Testis (tissue), 2 donors: ENCODE measurements at regions not wholly inside any gene's neighbourhood (a gene's known extent, or its start where the extent isn't known, plus 50 kb on each side); places are given as distances from the start of the nearest gene placed in this dataset.
"Not testable (repeated sequence)": the region's sequence is repeated elsewhere in the genome, so short reads cannot be mapped to it uniquely, and the experiment has no call there.

Experiments used
- DNase-seq: peaks from one replicate; pipeline ENCODE4 v3.0.0-alpha.2; 2019
- H3K27ac ChIP-seq, 2 donors: fragments of 200-600 bp; sonication (generic); one replicate each; pipeline ENCODE4 v1.5.1; 2019
- H3K27me3 ChIP-seq: fragments of 200-600 bp; sonication (generic); one replicate; pipeline ENCODE4 v1.5.1; 2019
- H3K36me3 ChIP-seq: fragments of 200-600 bp; sonication (generic); one replicate; pipeline ENCODE4 v1.5.1; 2017; ENCODE audit warnings: low read depth; ENCODE audit errors: missing control alignments
- H3K4me1 ChIP-seq: fragments of 200-600 bp; sonication (generic); one replicate; pipeline ENCODE4 v1.5.1; 2019
- H3K4me3 ChIP-seq, 2 donors: fragments of 200-600 bp; sonication (generic); one replicate each; pipeline ENCODE4 v1.5.1; 2017 to 2019
- H3K9me3 ChIP-seq: fragments of 200-600 bp; sonication (generic); one replicate; pipeline ENCODE4 v1.5.1; 2017
- POLR2A ChIP-seq: fragments of 450-650 bp; IDR thresholded peaks from one replicate; pipeline ENCODE4 v1.6.1; 2017; ENCODE audit warnings: antibody characterized with exemption, mild to moderate bottlenecking, moderate library complexity
- WGBS, 2 donors: methylation state at CpG; one replicate each; pipeline ENCODE4 v1.1.5; 2018; 5-methylcytosine and 5-hydroxymethylcytosine counted together
- intact Hi-C: fragments of 100-400 bp; cut with DNase I; formaldehyde crosslinking; loops from one replicate; pipeline ENCODE4 v1.15.1; 2023; ENCODE audit warnings: low total_unique reads
- TF ChIP-seq, protein P1 (sequence below), 3 experiments: fragments of 450-650 bp in 2 of 3; fragments of 200-600 bp in 1 of 3; sonication (generic) in 1 of 3; IDR thresholded peaks; one replicate each; pipeline ENCODE4 v1.5.1; 2016 to 2019; ENCODE audit warnings: antibody characterized with exemption in 3 of 3, mild to moderate bottlenecking in 2 of 3, moderate library complexity in 1 of 3

DNA sequence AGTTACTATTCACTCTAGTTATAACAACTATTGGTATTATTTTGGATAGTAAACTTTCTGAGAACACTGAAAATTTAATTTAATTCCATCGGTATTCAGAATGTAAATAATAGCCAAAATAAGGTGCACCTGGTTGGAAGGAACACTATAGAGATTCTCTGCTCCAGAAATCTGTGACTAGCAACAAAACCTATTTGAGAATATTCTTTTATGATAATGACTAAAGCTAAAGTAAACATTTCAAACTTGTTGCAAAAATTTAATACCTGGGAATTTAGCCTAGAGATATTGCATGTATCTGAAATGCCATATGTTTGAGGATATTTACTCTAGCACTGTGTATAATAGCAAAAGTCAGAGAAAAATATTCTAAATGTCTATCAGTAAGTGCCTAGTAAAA, 144.1 kb downstream of the PLK2 start:
- no peaks in the 10 kb centered on the region for H3K4me1 ChIP-seq
- no peak for DNase-seq
- intact Hi-C loops, result no loop called here
- WGBS, 2 donors, result 95 to 96% methylated on average over 1 of the region's 1 CpG
- no peak overlapping the region for H3K27ac ChIP-seq
- TF ChIP-seq POLR2A, result no peak
- TF ChIP-seq, protein P1, sequence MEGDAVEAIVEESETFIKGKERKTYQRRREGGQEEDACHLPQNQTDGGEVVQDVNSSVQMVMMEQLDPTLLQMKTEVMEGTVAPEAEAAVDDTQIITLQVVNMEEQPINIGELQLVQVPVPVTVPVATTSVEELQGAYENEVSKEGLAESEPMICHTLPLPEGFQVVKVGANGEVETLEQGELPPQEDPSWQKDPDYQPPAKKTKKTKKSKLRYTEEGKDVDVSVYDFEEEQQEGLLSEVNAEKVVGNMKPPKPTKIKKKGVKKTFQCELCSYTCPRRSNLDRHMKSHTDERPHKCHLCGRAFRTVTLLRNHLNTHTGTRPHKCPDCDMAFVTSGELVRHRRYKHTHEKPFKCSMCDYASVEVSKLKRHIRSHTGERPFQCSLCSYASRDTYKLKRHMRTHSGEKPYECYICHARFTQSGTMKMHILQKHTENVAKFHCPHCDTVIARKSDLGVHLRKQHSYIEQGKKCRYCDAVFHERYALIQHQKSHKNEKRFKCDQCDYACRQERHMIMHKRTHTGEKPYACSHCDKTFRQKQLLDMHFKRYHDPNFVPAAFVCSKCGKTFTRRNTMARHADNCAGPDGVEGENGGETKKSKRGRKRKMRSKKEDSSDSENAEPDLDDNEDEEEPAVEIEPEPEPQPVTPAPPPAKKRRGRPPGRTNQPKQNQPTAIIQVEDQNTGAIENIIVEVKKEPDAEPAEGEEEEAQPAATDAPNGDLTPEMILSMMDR (IDR thresholded peaks at IDR 0.05), result no peak
- no peak overlapping the region for H3K4me3 ChIP-seq
- H3K27me3 ChIP-seq, result no peaks in the 10 kb centered on the region
- H3K9me3 ChIP-seq, result no peaks in the 10 kb centered on the region
- no peaks in the 10 kb centered on the region for H3K36me3 ChIP-seq

DNA sequence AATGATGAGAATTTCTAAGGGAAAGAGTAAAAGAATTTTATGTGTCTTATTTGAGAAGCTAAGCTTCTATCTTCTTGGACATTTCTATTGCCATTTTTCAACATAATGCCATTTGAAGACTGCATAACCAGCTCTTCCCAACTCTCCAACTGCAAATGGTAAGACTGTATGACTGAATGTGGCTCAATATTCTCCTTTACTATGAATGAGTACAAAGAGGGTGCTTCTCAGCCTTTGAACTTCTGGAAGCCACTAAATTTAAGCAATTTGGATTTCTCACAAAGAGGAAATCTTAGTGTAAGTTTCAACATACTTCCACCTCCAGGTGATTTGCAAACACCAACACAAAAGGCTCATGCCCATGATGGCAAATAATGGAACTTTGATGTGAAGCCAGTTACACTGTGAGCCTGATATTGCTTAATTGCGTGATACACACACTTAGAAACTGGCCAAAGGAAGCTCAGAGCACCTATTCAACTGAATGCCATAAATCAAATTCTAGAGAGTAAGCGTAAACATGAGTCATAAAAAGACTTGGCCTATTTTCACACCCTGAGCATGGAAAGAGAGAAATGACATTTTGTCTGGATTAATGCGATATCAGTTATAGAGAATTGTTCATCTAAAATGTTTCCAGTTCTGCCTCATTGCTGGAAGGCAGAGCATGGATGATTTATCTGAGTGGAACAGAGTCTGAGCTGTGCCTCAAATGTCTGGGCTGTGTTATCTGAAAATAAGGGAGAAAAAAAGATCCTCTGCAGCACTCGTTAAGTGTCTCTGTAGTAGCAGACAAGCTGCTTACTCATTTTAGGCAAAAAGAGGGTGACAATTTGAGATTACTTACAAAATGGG, 145.3 kb downstream of the PLK2 start:
- no peak overlapping the region for H3K4me3 ChIP-seq
- H3K4me1 ChIP-seq, result no peaks in the 10 kb centered on the region
- DNase-seq, result no peak
- no peaks in the 10 kb centered on the region for H3K9me3 ChIP-seq
- 85 to 90% methylated on average over 4 of the region's 4 CpGs for WGBS, 2 donors
- H3K36me3 ChIP-seq, result no peaks in the 10 kb centered on the region
- no peaks in the 10 kb centered on the region for H3K27me3 ChIP-seq
- TF ChIP-seq, protein P1 (IDR thresholded peaks at IDR 0.05), result no peak
- TF ChIP-seq POLR2A, result no peak
- H3K27ac ChIP-seq, result no peak overlapping the region
- intact Hi-C loops, result no loop called here

DNA sequence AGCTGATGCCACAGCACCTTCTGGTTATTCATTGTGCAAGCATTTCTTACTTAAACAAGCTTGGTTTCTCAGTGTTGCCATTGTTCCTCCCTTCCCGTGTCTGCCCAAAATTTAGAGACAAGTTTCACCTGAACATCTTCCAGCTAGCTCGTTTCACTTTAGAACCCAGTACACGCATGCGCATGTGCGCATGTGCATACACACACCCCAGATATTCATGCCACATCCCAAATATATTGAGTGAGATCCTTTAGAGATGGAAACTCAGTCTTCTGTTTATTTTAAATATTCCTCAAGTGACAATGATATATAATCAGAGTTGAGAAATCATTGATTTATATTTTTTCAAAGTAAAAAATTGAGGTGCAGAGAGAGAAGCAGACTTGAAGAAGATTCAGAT, 147.6 kb downstream of the PLK2 start:
- H3K4me3 ChIP-seq, result no peak overlapping the region
- WGBS, 2 donors, result 77 to 82% methylated on average over 5 of the region's 5 CpGs
- no peaks in the 10 kb centered on the region for H3K27me3 ChIP-seq
- no peaks in the 10 kb centered on the region for H3K9me3 ChIP-seq
- no peak for TF ChIP-seq POLR2A
- TF ChIP-seq, protein P1 (IDR thresholded peaks at IDR 0.05), result no peak
- intact Hi-C loops, result no loop called here
- no peaks in the 10 kb centered on the region for H3K4me1 ChIP-seq
- DNase-seq, result no peak
- H3K27ac ChIP-seq, result no peak overlapping the region
- no peaks in the 10 kb centered on the region for H3K36me3 ChIP-seq

DNA sequence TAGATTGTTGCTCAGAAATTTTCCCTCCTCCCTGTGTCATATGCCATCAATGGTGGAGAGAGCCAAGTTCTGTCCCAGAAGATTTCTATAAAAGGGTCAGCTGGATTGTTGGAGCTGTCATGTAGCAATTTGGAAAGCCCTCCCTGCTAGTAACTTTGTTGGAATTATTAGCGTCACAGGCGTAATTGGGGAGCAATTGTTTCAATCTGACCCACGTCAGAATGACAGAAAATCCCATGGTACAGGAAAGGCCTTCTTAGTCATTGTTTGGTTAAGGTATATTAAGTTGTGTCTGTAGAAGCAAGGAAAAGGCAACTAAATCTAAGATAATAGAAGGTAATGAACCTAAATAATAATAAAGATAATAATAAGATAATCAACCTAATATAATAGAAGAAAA, 148.4 kb downstream of the PLK2 start:
- no peaks in the 10 kb centered on the region for H3K36me3 ChIP-seq
- WGBS, 2 donors, result 76 to 79% methylated on average over 3 of the region's 3 CpGs
- intact Hi-C loops, result no loop called here

DNA sequence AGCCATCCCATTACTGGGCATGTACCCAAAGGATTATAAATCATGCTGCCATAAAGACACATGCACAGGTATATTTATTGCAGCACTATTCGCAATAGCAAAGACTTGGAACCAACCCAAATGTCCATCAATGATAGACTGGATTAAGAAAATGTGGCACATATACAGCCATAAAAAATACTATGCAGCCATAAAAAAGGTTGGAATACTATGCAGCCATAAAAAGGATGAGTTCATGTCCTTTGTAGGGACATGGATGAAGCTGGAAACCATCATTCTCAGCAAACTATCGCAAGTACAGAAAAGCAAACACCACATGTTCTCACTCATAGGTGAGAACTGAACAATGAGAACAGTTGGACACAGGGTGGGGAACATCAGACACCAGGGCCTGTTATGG, 151.5 kb downstream of the PLK2 start:
- H3K36me3 ChIP-seq, H3K4me1 ChIP-seq, DNase-seq, H3K27ac ChIP-seq, intact Hi-C loops, H3K27me3 ChIP-seq, H3K4me3 ChIP-seq, H3K9me3 ChIP-seq: not testable (repeated sequence)
- 92 to 97% methylated on average over 2 of the region's 2 CpGs for WGBS, 2 donors

More for the DNA sequence above, 148.4 kb downstream of the PLK2 start:
- Histone ChIP-seq H3K9me3 (no peaks in the 10 kb centered on the region), H3K27me3 (no peaks in the 10 kb centered on the region), H3K4me1 (no peaks in the 10 kb centered on the region), H3K27ac (no peak overlapping the region), H3K4me3 (no peak overlapping the region)
- no peak for DNase-seq
- TF ChIP-seq POLR2A, result no peak
- TF ChIP-seq, protein P1 (IDR thresholded peaks at IDR 0.05), result no peak
